HG03060 (cell line): ENCODE measurements at regions not wholly inside any gene's neighbourhood (a gene's known extent, or its start where the extent isn't known, plus 50 kb on each side); places are given as distances from the start of the nearest gene placed in this dataset.

Source experiments
- ATAC-seq: cut with Tn5 transposase; IDR thresholded peaks from one replicate; pipeline ENCODE4 v1.9.1; 2021; ENCODE audit warnings: low read depth, moderate number of reproducible peaks; ENCODE audit not compliant: unreplicated experiment

DNA sequence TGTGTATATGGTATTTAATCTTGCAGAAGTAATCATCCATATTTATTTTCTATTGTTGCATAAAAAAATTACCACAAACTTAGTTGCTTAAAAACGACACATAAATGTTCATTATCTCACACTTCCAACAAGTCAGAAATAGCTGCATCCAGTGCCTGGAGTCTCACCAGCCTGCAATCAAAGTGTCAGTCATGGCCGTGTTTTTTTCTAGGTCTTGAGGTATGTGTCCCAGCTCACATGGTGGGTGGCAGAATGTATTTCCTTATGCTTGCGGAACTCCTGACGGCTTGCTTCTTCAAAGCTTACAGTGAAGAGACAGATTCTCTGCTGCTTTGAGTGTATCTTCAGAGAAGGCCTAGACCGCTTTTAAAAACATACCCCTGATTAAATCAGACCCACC is 670.2 kb upstream of the LMO3 start:
- ATAC-seq = no peak

DNA sequence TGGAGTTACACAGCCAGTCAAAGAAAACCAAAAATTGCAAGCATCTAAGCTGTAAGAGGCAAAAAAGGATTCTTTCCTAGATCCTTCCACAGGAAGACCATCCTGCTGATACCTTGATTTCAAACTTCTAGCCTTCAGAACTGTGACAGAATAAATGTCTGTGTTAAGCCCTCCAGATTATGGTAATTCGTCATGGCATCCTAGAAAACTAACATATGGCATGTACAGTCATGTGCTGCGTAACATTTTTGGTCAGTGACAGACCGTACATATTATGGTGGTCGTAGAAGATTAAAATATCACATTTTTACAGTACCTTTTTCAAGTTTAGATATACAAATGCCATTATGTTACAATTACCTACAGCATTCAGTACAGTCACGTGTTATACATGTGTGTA is 660.9 kb upstream of the LMO3 start:
- no peak for ATAC-seq

GRCh38 chr12:17264603-17265002 is 658.6 kb upstream of the LMO3 start:
- ATAC-seq = no peak

- ATAC-seq = no peak
Measured at GRCh38 chr12:17239874-17240273, 633.9 kb upstream of the LMO3 start.

DNA sequence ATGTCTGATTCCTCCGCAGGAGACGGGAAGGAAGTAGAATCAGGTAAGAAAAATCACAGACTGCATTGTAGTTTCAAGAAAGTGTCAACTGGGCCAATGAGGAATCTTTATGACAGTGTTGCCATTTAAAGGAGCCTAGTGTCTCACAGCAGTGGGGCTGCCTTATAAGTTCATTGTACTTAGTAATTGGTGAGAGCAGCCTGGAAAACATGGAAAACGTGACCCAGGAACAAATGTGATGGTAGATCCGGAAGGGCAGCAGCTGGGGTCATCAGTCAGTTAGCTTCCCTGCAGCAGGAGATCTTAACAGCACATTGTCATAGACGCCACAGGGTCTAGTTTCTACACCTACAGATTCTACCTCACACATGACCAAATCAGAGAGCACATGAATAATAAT is 630.0 kb upstream of the LMO3 start:
- no peak for ATAC-seq

DNA sequence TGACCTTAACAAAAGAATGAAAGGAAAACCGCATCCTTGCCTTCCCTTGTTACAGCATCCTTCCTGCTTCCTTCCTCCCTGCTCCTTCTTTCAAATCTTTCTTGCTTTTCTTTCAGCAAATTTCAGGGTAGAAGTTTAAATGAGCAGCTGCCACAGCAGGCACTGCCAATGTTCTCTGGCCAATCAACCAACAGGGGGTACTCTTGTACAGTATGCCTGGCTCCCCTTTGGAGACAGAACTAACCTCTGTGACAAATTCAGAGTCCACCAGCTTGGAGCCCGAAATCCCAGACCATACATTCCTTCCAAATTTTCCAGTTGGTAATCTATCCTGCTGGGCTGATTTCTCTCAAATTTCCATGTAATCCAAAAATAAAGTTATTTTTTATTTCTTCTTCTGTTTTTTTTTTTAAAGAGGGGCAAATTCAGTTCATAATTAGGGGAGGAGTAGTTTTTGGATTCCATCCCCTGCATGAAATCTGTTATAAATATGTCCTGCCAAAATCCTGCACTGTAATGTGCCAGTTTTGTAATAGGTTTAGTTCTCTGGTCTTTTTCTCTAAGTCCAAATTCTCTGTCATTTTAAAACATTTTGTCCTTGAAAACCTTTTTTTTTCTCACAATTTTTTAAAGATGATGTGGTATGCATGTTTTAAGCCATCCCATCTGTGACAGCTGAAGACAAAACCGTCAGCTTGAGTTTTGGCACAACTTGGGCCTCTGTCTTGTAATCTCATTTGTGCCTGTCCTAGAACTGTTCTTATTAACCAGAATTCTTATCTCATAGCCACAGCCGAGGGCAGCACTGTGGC is 610.0 kb upstream of the LMO3 start:
- no peak for ATAC-seq

DNA sequence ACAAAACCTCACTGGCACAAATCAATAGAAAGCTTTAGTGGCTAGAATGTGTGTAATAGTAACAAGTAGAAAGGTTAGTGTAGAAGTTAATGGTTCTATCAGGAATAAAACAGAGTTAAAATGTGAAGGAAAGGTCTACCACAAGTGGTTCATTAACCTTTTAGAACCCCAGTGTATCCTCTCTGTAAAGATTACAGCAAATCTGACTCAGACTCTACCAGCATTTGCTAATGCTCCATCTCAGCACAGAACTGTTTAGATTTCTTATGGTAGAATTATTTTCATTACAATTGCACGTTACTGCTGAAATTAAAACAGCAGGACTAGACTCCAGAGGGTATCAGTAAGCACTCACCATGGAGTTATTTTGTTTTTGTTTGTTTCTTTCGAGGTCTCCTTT is 609.0 kb upstream of the LMO3 start:
- no peak for ATAC-seq

- no peak for ATAC-seq
Measured at GRCh38 chr12:17206553-17206952, 600.6 kb upstream of the LMO3 start.

GRCh38 chr12:17204289-17205054 is 598.5 kb upstream of the LMO3 start:
- no peak for ATAC-seq

GRCh38 chr12:17203497-17203896 is 597.5 kb upstream of the LMO3 start:
- no peak for ATAC-seq

- ATAC-seq = no peak
Measured at GRCh38 chr12:17197971-17198370, 592.0 kb upstream of the LMO3 start.

GRCh38 chr12:17192721-17193120 is 586.8 kb upstream of the LMO3 start:
- ATAC-seq = no peak

DNA sequence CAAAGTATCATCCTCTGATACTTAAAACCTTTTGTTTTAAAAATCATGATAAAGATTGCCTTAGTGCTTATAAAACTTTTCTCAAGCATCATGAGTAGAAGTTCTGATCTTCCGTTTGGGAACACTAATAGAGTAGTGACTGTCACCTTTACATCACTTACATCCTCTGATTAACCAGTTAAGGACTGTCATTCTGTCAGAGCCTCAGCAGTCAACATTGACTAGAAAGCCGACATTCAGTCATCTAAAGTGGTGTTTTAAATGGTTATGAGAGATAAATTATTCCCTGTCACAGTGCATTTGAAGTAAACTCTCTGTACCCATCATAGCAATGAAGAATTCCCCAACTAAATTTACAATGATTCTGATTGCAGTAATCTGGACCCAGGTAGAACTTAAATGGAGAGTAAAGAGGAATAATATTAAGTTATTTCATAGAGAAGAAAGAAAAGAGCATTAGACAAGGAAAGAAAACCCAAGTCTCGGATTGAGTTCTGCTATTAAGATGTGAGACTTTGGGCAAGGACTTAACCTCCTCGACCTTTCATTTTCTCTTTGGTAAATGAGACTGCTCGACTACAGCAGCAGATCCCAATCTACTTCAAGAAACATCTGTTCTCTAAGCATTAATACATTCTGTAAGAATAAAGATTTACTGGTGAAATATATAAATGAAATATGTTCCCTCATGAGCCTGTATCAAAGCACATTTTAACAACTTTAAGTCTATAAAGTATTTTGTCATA is 563.9 kb upstream of the LMO3 start:
- no peak for ATAC-seq

- ATAC-seq = no peak
Measured at GRCh38 chr12:17159506-17160300, 553.7 kb upstream of the LMO3 start.

DNA sequence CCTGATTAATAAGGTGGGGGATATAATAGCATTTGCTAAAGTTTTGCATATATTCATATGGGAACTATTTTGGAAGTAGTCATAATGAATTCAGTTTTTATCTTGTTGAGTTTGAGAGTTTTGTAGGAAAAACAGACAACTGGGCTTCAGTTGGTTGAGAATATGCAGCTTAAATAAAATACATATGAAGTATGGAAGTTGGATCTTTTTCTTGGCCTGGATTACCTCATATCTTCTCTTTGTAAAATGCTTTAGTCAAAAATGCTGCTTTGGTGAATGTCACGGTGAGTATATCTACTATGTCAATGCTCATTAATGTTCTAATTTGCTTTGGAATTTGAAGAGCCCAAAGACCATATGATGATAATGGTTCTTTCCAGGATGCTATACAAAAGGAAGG is 552.2 kb upstream of the LMO3 start:
- ATAC-seq = no peak

DNA sequence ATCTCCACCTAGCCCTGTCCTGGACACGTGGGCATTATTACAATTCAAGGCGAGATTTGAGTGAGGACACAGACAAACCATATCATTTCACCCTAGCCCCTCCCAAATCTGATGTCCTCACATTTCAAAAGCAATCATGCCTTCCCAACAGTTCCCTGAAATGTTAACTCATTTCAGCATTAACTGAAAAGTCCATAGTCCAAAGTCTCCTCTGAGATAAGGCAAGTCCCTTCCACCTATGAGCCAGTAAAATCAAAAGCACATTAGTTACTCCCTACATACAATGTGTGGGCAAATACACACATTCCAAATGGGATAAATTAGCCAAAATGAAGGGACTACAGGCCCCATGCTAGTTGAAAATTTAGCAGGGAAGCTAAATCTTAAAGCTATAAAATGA is 546.0 kb upstream of the LMO3 start:
- no peak for ATAC-seq

- ATAC-seq = no peak
Measured at GRCh38 chr12:17148706-17149105, 542.7 kb upstream of the LMO3 start.

DNA sequence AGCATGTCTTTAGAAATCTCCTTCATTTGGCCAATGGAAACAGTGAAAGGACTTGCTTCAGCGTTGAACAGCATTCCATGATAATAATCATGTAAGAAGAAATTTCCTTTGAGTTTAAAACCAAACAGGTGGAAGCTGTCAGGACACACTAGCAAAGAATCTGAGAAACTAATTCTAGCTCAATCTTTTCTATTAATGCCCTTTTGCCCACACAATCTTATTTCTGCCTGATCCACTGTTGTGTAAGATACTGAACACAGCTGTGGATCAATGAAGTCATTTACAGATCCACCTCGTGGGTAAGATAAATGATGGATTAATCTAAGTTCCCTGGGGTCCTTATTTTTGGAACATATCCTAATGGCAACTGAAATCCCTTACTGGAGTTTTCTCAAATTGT is 536.9 kb upstream of the LMO3 start:
- no peak for ATAC-seq

DNA sequence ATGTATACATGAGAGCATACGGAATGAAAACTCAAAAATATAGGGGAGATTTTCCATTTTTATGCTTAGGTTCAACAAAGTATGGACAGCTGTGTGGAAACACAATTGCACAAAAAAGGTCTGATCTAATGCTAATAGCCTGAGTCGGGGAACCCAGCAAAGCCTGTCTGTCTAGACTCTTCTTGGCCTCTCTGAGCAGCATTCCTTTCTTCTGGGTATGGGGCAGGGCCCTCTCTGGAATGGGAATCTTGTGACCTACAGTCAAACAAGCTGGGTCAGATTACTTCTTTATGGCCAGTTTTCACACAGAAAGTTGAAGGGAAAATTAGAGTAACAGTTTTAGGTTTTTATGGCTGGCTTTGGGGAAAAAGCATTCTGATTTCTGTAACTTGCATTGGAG is 534.0 kb upstream of the LMO3 start:
- no peak for ATAC-seq

GRCh38 chr12:17137396-17137795 is 531.4 kb upstream of the LMO3 start:
- ATAC-seq = no peak

GRCh38 chr12:17134315-17134714 is 528.4 kb upstream of the LMO3 start:
- ATAC-seq = no peak
